ENCODE measurements at regions not wholly inside any gene's neighbourhood (a gene's known extent, or its start where the extent isn't known, plus 50 kb on each side); places are given as distances from the start of the nearest gene placed in this dataset.

DNA sequence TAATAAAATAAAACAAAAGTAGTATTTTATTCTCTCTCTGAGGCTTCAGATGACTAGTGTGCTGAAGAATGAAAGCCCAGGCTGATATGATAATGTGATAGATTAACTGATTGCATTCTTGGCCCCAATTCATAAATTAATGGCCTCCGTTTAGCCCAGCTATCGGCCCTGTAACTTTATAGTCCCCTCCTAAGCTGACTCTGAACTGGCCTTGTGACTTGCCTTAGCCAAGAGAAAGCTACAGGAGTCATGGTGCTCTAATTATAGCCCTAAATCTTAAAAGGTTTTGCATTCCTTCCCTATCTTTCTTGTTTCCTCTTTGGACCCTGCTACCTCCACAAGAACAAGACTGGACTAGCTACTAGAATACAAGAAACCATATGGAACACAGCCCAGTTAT lies 123.2 kb upstream of the EPHA3 start:
- TF ChIP-seq SP1 (IDR thresholded peaks at IDR 0.05) (no peak), NFRKB (IDR thresholded peaks at IDR 0.05) (no peak), TARDBP (IDR thresholded peaks at IDR 0.05) (no peak), BHLHE40 (IDR thresholded peaks at IDR 0.05; ENCODE audit: borderline replicate concordance) (no peak), FOXK2 (IDR thresholded peaks at IDR 0.05) (no peak), FOXA1 (IDR thresholded peaks at IDR 0.05) (no peak), L3MBTL2 (conservative IDR thresholded peaks at IDR 0.05) (no peak), ZNF384 (IDR thresholded peaks at IDR 0.05) (no peak), FOXM1 (IDR thresholded peaks at IDR 0.05; ENCODE audit: borderline replicate concordance) (no peak), HDGF (IDR thresholded peaks at IDR 0.05; ENCODE audit: borderline replicate concordance) (no peak), CTBP1 (IDR thresholded peaks at IDR 0.05; ENCODE audit: borderline replicate concordance) (no peak), SUZ12 (IDR thresholded peaks at IDR 0.05) (no peak), ELF4 (IDR thresholded peaks at IDR 0.05) (no peak)
- TF ChIP-seq, protein P1, sequence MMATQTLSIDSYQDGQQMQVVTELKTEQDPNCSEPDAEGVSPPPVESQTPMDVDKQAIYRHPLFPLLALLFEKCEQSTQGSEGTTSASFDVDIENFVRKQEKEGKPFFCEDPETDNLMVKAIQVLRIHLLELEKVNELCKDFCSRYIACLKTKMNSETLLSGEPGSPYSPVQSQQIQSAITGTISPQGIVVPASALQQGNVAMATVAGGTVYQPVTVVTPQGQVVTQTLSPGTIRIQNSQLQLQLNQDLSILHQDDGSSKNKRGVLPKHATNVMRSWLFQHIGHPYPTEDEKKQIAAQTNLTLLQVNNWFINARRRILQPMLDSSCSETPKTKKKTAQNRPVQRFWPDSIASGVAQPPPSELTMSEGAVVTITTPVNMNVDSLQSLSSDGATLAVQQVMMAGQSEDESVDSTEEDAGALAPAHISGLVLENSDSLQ (IDR thresholded peaks at IDR 0.05): no peak

Data from HEK293T (cell line).